Right lung (tissue), 2 donors: ENCODE measurements at regions not wholly inside any gene's neighbourhood (a gene's known extent, or its start where the extent isn't known, plus 50 kb on each side); places are given as distances from the start of the nearest gene placed in this dataset.

Experiments used
- DNase-seq, 2 donors: peaks; one replicate each; pipeline ENCODE4 v3.0.0-alpha.2; 2013

DNA sequence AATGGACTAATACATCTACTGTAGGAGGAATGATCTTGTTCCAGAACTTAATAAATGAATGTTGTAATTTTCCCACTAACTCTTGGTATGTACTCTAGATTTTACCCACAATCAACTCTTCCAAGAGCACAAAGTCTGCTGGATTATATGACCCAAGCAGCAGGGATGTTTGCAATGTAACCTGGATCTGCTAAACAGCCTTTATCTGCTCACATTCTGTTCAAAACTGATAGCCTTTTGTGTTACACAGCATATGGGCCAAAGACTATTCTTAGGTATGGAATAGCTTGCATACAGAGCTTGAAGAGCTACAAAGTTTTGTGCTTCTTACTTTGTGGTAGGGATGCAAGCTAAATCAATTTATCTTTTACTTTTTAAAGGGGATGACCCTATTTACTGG lies 213.7 kb upstream of the DCN start:
- DNase-seq, result no peak

- DNase-seq, result no peak
These were observed 213.1 kb upstream of the DCN start for GRCh38 chr12:91395628-91396135.

- no peak for DNase-seq
These were observed 212.3 kb upstream of the DCN start for GRCh38 chr12:91394903-91395302.

DNA sequence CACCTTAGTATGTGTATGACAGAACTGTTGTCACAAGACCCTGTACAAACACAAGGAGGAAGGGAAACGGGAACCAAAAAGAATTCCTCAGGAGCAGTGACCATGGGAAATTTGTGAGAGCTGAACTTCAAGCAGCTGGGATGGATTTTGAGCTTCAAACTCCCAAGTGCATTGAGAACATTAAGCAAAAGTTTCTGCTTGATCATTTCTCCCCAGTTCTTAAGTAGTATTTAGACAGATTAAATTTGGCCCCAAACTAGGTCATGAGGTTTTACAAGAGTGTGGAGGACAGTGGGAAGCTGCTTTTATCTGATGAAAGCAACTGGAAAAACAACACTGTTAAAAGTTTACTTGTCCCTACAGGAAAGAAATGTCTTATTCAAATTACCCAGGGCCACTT lies 206.0 kb upstream of the DCN start:
- peak in 1 of 2 donors; percentile 35 for DNase-seq

DNA sequence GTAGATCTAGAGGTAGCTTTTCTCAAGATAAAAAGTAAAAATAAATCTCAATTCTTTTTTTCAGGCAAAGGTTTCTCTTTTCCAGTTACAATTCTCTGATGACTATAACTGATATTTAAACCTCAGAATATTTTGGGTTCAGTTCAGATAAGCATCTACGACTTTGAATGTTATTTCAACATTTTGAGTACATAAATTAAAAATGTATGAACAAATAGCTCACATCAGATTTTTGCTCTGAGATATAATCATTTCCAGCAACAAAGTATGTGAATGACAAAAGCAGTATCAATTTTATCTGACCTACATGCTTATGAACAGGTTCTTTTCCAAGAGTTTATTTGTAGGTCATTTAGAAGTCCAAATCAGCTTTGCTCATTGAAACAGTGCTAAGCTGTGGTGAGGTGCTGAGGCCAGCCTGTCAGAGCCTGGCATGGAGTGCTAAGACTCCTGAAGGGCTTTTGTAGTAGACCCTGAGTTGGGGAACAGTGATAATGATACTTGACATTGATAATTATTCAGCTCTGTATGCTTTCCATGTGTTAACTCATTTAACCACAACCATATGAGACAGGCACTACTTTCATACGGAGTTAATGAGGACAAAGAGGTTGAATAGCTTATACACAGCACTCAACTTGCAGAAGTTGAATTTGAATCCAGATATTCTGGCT lies 205.0 kb upstream of the DCN start:
- no peak for DNase-seq

DNA sequence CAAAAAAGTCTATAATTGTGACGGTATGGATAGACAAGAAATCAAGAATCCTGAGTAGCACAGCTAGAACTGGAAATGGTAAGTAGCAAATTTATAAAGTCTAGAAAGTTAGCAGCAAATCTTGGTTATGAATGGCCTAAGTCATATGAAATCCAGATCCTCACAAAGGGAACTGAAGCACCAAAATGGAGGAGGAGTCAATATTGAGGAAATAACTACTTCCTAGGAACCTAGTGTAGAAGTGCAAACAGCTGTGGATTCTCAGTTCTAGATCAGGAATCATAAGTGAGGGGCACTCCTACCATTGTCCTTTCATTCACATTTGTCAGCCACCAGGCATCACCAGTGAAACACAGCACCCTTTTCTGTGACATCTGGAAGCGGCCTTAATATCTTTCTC lies 202.2 kb upstream of the DCN start:
- DNase-seq, result no peak

DNA sequence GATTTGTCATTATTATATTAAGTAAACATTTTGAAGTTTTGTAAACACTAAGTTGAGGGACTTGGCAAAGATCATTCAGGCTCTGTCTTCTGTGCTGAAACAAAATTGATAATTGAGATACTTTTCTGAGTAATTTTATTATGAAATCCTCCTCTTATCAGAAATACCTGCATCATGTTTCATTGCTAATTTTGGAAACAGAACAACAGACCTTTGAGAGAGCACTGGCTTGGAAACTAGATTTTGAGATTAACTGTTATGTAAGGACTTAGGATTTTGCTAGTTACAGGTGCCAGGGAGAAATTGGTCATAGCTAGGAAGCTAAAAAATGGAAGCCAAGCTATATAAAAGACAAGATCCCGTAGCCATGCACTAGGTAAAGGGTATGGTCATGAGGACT lies 201.7 kb upstream of the DCN start:
- no peak for DNase-seq

DNA sequence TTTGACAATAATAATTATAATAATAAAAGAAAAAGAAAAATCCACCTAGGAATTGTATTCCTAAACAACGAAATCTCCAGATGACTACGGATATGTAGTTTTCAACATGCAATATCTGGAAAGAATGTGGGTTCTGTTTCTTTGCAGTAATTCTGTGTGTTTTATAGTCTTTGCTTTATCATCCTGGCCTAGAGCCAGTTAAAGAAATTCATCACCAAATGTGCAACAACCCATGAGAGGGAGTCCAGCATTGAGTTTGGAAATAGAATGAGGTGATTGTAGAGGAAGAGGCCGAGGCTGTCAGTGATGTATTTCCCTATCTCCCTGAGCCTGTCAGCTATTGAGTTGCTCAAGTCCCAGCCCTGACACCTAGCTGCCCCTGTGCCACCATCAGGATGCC lies 200.5 kb upstream of the DCN start:
- peak; percentile 52 to 64 for DNase-seq

GRCh38 chr12:91382081-91382543 lies 199.5 kb upstream of the DCN start:
- peak; percentile 86 to 92 for DNase-seq

GRCh38 chr12:91381309-91381804 lies 198.7 kb upstream of the DCN start:
- DNase-seq, result peak; percentile 92 to 95

DNA sequence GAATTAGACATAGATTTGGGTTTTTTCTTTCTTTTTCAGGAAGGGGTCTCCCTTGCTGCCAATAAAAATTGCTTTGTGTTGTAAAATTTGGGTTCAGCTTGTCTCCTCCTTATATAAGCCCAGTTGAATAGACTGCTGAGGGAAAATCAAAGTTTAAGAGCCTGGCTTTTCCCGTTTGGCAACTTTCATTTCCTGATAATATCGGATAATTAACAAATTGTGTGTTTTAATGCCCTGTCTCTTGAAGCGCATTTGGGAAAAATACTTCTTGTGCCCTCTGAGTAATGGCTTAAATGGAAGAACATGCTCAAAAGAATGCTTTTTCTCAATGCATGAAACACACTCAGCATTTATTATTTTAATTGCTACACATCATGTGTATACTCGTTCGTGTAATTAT lies 198.0 kb upstream of the DCN start:
- peak in 1 of 2 donors; percentile 53 for DNase-seq

GRCh38 chr12:91379051-91379775 lies 196.6 kb upstream of the DCN start:
- DNase-seq, result no peak

DNA sequence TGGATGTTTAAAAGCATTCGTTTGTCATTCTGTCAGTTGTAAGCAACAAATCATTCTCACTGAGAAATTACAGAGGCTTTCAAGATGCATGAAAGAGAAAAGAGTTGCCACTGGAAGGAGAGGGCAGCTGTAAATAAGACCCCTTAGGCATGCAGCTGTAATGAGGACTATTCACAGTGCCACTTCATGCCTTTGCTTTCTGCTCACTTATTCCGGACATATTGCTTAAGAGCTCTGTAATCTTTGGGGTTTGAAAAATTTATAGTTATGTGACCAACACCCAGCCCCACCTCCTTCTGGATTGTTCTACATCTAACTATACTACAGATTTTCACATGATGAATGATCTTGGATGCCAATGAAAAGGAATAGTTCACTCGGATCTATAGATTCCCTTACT lies 194.8 kb upstream of the DCN start:
- DNase-seq, result no peak

DNA sequence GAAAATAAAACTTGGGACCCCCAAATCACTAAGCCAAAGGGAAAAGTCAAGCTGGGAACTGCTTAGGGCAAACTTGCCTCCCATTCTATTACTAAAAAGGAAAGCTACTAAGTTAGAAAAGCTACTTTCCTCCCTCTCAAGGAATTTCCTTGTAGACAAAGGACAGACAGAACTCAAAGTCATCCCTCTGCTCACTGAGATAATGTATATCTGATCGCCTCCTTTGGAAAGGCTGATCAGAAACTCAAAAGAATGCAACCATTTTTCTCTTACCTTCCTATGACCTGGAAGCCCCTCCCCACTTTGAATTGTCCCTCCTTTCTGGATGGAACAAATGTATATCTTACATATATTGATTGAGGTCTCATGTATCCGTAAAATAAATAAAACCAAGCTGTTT lies 190.5 kb upstream of the DCN start:
- DNase-seq, result no peak

GRCh38 chr12:91370086-91370868 lies 187.7 kb upstream of the DCN start:
- DNase-seq, result no peak

DNA sequence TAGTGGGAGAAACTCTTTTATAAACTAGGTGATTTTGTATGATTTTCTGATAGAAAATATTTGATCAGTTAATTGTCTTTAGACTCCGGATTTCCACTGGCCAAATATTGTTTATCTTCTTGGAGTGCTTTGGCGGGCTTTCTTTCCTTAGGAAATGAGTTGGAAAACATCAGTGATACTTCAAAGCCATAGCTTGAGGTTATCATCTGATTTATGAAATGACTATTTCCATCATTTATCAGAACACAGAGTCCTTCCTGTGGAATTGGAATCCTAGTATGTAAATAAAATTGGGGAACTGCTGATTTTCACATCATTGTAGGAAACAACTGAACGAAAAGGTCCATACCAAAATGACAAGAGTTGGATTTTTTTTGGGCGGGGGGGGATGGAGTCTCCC lies 186.0 kb upstream of the DCN start:
- DNase-seq, result no peak

- DNase-seq, result no peak
These were observed 184.7 kb upstream of the DCN start for GRCh38 chr12:91367234-91367849.

DNA sequence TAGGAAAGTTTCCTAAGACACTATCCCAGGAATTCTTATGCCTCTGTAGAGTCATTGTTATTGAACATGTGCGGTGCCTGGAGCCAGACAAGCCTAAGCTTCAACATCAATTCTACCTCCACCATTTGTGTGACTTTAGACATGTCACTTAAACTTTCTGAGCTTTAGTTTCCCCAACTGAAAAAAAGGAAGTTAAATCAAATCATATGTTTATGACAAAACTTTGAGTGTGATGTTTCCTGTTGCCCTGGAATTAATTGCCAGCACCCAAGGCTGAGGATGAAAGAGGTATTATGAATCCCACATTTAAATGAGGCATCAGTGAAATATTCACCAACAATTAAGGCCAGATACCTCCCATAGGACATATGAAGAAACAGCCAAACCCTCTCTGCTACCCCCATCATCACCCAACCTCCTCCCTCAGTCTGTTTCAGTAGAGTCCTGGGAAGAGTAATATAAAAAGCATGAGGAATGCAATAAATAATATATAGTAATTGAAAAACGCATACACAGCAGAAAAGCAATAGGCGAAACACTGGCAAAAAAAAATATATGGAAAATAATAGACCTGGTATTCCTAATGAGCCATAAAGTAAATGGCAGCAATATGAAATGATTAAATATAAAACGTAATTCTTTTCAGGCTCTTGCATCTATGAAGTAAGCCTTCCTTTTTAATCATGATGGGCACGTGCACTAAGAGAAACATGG lies 182.0 kb upstream of the DCN start:
- no peak for DNase-seq

GRCh38 chr12:91361864-91362263 lies 179.2 kb upstream of the DCN start:
- peak in 1 of 2 donors; percentile 51 for DNase-seq

DNA sequence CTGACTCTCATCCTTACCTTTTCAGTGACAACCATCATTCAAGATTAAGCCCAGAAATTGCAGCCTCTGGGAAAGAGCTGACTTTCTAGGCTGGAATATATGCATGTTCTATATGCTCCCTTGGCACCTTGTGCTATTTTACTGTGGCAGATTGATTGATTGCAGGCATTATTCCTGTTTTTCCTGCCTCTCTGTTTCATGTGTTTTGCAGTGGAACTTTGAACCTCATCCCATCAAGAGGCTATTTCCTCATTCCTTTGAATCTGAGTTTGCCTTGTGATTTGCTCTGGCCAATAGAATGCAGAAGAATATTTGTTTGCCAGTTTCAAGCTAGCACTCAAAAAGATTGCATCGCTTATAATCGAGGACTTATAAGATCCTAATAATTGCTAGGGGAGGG lies 174.8 kb upstream of the DCN start:
- no peak for DNase-seq

DNA sequence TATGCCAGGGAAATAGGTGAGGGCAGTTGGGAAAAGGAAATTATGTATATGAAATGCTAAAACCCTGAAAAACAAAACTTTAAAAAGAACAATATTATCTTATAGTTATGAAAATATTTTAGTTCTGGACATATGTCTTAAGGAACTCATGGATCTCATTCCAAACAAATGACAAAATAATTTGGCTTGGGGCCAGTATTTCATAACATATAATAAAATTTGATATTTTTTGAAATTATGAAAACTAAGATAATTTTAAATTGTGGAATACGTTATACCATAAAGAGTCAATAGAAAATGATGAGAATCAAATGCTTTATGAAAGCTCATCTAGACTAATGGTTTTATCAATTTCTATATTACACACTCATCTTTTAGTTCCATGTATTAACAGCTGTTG lies 173.8 kb upstream of the DCN start:
- DNase-seq, result no peak
